Fibroblast of lung (primary cell): ENCODE measurements at regions not wholly inside any gene's neighbourhood (a gene's known extent, or its start where the extent isn't known, plus 50 kb on each side); places are given as distances from the start of the nearest gene placed in this dataset.

Experiments used
- DNase-seq, 2 donors: peaks; one replicate each; pipeline versions ENCODE4 v3.0.0 to v3.0.0-alpha.2; 2010; ENCODE audit warnings: low read depth in 2 of 2
- H2AFZ ChIP-seq: 2 replicates; pipeline ENCODE4 v1.5.1; 2012; ENCODE audit warnings: low read length, control low read depth, inconsistent platforms
- H3K27ac ChIP-seq: 2 replicates; pipeline ENCODE4 v1.5.1; 2011; ENCODE audit warnings: low read length, control low read depth; ENCODE audit not compliant: insufficient read depth
- H3K27me3 ChIP-seq: 2 replicates; pipeline ENCODE4 v1.5.1; 2011; ENCODE audit warnings: mild to moderate bottlenecking, low read length; ENCODE audit not compliant: control insufficient read depth, insufficient read depth
- H3K36me3 ChIP-seq: 2 replicates; pipeline ENCODE4 v1.5.1; 2011; ENCODE audit warnings: low read length; ENCODE audit not compliant: control insufficient read depth, insufficient read depth
- H3K4me1 ChIP-seq: 2 replicates; pipeline ENCODE4 v1.5.1; 2011; ENCODE audit warnings: low read length; ENCODE audit not compliant: control insufficient read depth, insufficient read depth; ENCODE audit errors: extremely low read depth
- H3K4me2 ChIP-seq: 2 replicates; pipeline ENCODE4 v1.5.1; 2011; ENCODE audit warnings: low read length, control low read depth; ENCODE audit not compliant: insufficient read depth; ENCODE audit errors: extremely low read depth
- H3K4me3 ChIP-seq, 4 experiments: fragments of 200-600 bp in 1 of 4; sonication (generic) in 1 of 4; replicated peaks in 1 of 4; 2 replicates each; pipeline ENCODE4 v1.5.1; 2011 to 2016; ENCODE audit warnings: low read length in 4 of 4, low read depth in 3 of 4, mild to moderate bottlenecking in 3 of 4, control low read depth in 2 of 4, inconsistent platforms in 1 of 4, mixed read lengths in 1 of 4; ENCODE audit not compliant: insufficient read depth in 1 of 4; ENCODE audit errors: control extremely low read depth in 1 of 4
- H3K79me2 ChIP-seq: 2 replicates; pipeline ENCODE4 v1.5.1; 2012; ENCODE audit warnings: mild to moderate bottlenecking, low read length, inconsistent platforms; ENCODE audit not compliant: control insufficient read depth, insufficient read depth
- H3K9ac ChIP-seq: 2 replicates; pipeline ENCODE4 v1.5.1; 2011; ENCODE audit warnings: mild to moderate bottlenecking, low read length, control low read depth; ENCODE audit not compliant: insufficient read depth
- H3K9me3 ChIP-seq: 2 replicates; pipeline ENCODE4 v1.5.1; 2012; ENCODE audit warnings: low read depth, low read length; ENCODE audit not compliant: control insufficient read depth, insufficient read depth
- H4K20me1 ChIP-seq: 2 replicates; pipeline ENCODE4 v1.5.1; 2011; ENCODE audit warnings: low read length; ENCODE audit not compliant: control insufficient read depth, insufficient read depth; ENCODE audit errors: extremely low read depth
- EZH2 ChIP-seq: IDR thresholded peaks from 2 replicates; pipeline ENCODE4 v1.5.1; 2012; ENCODE audit warnings: low read length, control low read depth, mild to moderate bottlenecking; ENCODE audit errors: missing control alignments
- TF ChIP-seq, protein P1 (sequence below), 2 donors: IDR thresholded peaks in 1 of 2; conservative IDR thresholded peaks in 1 of 2; 1 replicate in 1 of 2; 2 replicates in 1 of 2; pipeline ENCODE4 v1.5.1; 2011 to 2012; ENCODE audit warnings: low read length in 2 of 2, control low read depth in 1 of 2, inconsistent platforms in 1 of 2, low read depth in 1 of 2, mild to moderate bottlenecking in 1 of 2

DNA sequence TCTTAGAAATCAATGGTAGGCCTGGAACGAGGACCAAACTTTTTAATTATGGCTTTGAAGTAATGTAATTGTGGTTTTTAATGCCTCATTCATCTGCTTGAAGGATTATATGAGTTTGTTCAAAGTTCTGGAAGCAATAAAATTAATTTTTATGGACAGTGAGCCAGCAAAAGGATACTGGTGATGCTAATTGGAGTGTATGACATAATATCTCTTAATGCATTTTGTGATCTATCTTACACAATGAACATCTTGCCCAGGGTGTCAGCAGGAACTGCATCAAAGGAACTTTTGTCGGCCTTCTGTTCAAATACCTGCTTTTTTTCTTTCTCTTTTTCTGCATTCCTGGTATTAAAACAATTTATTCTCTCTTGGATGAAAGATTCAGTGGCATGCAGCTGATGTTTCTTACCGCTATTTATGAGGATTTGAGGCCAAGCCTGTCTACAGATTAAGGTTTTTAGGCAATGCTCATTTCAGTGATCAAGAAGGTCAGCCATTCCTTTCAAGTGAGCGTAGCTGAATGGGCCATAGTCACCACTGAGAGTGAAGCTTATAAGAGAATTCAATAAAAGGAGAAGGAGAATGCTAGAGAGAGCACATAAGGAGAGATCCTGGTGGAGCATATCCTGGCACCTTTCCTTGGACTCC lies 974.8 kb downstream of the SORCS3 start:
- H4K20me1 ChIP-seq, result no peaks in the 10 kb centered on the region
- no peaks in the 10 kb centered on the region for H3K27me3 ChIP-seq
- no peak overlapping the region for H3K4me3 ChIP-seq
- peak in 1 of 2 donors; percentile 36 for DNase-seq
- H2AFZ ChIP-seq, result no peak overlapping the region
- no peak overlapping the region for H3K9ac ChIP-seq
- no peak overlapping the region for H3K4me2 ChIP-seq
- H3K79me2 ChIP-seq, result no peaks in the 10 kb centered on the region
- no peak overlapping the region for H3K27ac ChIP-seq
- H3K4me1 ChIP-seq, result no peaks in the 10 kb centered on the region
- H3K36me3 ChIP-seq, result no peaks in the 10 kb centered on the region
- H3K9me3 ChIP-seq, result no peaks in the 10 kb centered on the region
- TF ChIP-seq, protein P1, sequence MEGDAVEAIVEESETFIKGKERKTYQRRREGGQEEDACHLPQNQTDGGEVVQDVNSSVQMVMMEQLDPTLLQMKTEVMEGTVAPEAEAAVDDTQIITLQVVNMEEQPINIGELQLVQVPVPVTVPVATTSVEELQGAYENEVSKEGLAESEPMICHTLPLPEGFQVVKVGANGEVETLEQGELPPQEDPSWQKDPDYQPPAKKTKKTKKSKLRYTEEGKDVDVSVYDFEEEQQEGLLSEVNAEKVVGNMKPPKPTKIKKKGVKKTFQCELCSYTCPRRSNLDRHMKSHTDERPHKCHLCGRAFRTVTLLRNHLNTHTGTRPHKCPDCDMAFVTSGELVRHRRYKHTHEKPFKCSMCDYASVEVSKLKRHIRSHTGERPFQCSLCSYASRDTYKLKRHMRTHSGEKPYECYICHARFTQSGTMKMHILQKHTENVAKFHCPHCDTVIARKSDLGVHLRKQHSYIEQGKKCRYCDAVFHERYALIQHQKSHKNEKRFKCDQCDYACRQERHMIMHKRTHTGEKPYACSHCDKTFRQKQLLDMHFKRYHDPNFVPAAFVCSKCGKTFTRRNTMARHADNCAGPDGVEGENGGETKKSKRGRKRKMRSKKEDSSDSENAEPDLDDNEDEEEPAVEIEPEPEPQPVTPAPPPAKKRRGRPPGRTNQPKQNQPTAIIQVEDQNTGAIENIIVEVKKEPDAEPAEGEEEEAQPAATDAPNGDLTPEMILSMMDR (conservative IDR thresholded peaks at IDR 0.05 in 1 of 2, IDR thresholded peaks at IDR 0.05 in 1 of 2; ENCODE audit: low read depth in 1 of 2, low read length in 2 of 2), result no peak
- TF ChIP-seq EZH2, result no peak

DNA sequence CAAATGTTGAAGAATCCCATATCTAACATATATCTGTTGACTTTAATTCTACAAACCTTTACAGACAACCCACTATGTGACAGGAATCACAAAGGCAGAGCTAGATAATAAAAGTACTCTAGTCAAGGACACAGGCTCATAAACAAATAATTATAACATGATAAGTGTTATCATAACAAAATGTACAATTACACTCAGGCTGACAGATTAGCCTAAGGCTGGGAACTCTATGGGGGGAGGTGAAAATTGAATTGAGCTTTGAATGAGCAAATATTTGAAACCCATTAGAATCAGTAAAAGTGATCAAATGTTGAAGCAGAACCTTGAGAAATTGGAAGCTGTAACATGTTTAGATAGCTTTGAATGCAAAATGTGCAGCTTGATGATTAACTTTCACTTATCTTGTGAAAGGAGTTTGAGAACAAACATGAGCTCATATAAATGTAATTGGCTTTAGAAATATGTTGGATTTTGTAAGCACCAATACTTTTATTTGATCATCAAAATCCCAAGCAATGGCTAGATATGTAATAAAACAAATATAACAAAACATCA lies 970.2 kb downstream of the SORCS3 start:
- Histone ChIP-seq H3K4me2 (no peak overlapping the region), H4K20me1 (no peaks in the 10 kb centered on the region), H2AFZ (no peak overlapping the region), H3K36me3 (no peaks in the 10 kb centered on the region), H3K27ac (no peak overlapping the region), H3K27me3 (no peaks in the 10 kb centered on the region), H3K79me2 (no peaks in the 10 kb centered on the region), H3K9me3 (no peaks in the 10 kb centered on the region), H3K9ac (no peak overlapping the region), H3K4me3 (no peak overlapping the region), H3K4me1 (no peaks in the 10 kb centered on the region)
- TF ChIP-seq EZH2, result no peak
- TF ChIP-seq, protein P1 (conservative IDR thresholded peaks at IDR 0.05 in 1 of 2, IDR thresholded peaks at IDR 0.05 in 1 of 2; ENCODE audit: low read depth in 1 of 2, low read length in 2 of 2), result no peak
- no peak for DNase-seq

DNA sequence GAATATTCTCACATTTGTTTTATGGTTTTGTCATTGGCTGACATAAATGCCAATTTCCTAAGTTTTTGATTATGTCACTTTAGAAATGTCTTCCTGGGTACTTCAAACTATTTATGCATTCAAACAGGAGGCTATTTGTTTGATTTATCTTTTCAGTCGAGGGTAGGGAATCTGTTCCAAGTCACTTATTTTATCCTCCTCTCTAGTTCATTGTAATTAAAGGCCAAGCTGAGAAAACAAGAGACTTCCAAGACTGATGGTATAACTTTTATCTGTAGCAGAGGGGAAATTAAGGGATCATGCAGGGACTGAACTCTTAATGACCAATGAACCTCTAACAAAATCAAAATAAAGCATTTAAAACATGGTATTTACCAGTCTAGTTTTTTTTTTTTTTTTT lies 968.4 kb downstream of the SORCS3 start:
- no peak overlapping the region for H2AFZ ChIP-seq
- H3K4me2 ChIP-seq, result no peak overlapping the region
- DNase-seq, result no peak
- H3K4me3 ChIP-seq, result no peak overlapping the region
- no peaks in the 10 kb centered on the region for H3K79me2 ChIP-seq
- no peaks in the 10 kb centered on the region for H4K20me1 ChIP-seq
- H3K27ac ChIP-seq, result no peak overlapping the region
- H3K9ac ChIP-seq, result no peak overlapping the region
- no peak for TF ChIP-seq EZH2
- TF ChIP-seq, protein P1 (conservative IDR thresholded peaks at IDR 0.05 in 1 of 2, IDR thresholded peaks at IDR 0.05 in 1 of 2; ENCODE audit: low read depth in 1 of 2, low read length in 2 of 2), result no peak
- no peaks in the 10 kb centered on the region for H3K36me3 ChIP-seq
- H3K4me1 ChIP-seq, result no peaks in the 10 kb centered on the region
- H3K9me3 ChIP-seq, result no peaks in the 10 kb centered on the region
- no peaks in the 10 kb centered on the region for H3K27me3 ChIP-seq
